ENCODE measurements at regions not wholly inside any gene's neighbourhood (a gene's known extent, or its start where the extent isn't known, plus 50 kb on each side); places are given as distances from the start of the nearest gene placed in this dataset.
A peak's percentile ranks its signal among the peaks of the same experiment; 100 is the strongest.

GRCh38 chr17:36726199-36726598, 124.8 kb downstream of the MRM1 start:
- H4K8ac ChIP-seq (ENCODE audit: extremely low read depth, insufficient read depth, low read length), result no peak overlapping the region
- H3K23ac ChIP-seq (ENCODE audit: insufficient read length), result no peak overlapping the region
- H3K27ac ChIP-seq (ENCODE audit: low read depth, low read length), result no peak overlapping the region
- 0 out of 2 replicates have a peak overlapping the region, but pooled peaks have one; percentile 17 for H2BK12ac ChIP-seq (ENCODE audit: low read depth, low read length)
- no peak overlapping the region for H3K56ac ChIP-seq (replicated peaks; ENCODE audit: insufficient read length, low read depth, low read length)
- no peaks in the 10 kb centered on the region for H3K79me1 ChIP-seq (ENCODE audit: low read depth, low read length)
- H2BK15ac ChIP-seq (ENCODE audit: low read length), result peak overlapping the region; percentile 61; the same call in 1 of the 2 replicates
- no peak overlapping the region for H2BK20ac ChIP-seq (ENCODE audit: low read length)
- peak overlapping the region; percentile 84; the same call in 1 of the 2 replicates for H2AK5ac ChIP-seq (ENCODE audit: low read depth, low read length)
- H3K14ac ChIP-seq (ENCODE audit: insufficient read length), result no peak overlapping the region
- H4K91ac ChIP-seq (replicated peaks; ENCODE audit: insufficient read length, low read length), result no peak overlapping the region
- CTCF ChIA-PET (ENCODE audit: partially characterized antibody), result interaction anchor here (0.9 to 2.2 kb wide), 8 partner anchors 9 to 208 kb away, joined by 3 to 8 read pairs (median 3); no protein-coding TSS in a partner anchor
- H4K20me1 ChIP-seq (replicated peaks in 1 of 2; ENCODE audit: control insufficient read depth in 1 of 2, insufficient read depth in 2 of 2, low read length in 2 of 2), result no peaks in the 10 kb centered on the region
- WGBS, 2 experiments (ENCODE audit: extremely low coverage in 1 of 2, insufficient coverage in 1 of 2, insufficient read length in 1 of 2, insufficient replicate concordance in 2 of 2, low coverage in 1 of 2, low lambda C conversion rate in 2 of 2, missing lambda C conversion rate in 1 of 2), result 94% methylated on average over 4 of the region's 4 CpGs; no CpG with 5 or more reads in 1 of the 2 experiments
- peaks cover 16 to 30% (median 21%) of the 10 kb centered on the region in 4 experiments for H3K4me1 ChIP-seq (replicated peaks in 1 of 4; ENCODE audit: control insufficient read depth in 3 of 4, insufficient read depth in 4 of 4, low read length in 3 of 4)
- no peak overlapping the region for H2AFZ ChIP-seq (ENCODE audit: low read length)
- H3K79me2 ChIP-seq (ENCODE audit: control insufficient read depth in 1 of 2, insufficient read depth in 2 of 2, low read length in 2 of 2), result no peaks in the 10 kb centered on the region
- DNase-seq (ENCODE audit: low read depth in 1 of 2, low spot score in 2 of 2) (no peak), FAIRE-seq (no peak)
- no peak overlapping the region for H3K9ac ChIP-seq (replicated peaks in 1 of 4; ENCODE audit: extremely low read depth in 1 of 4, low read depth in 3 of 4, low read length in 3 of 4)
- no peak overlapping the region for H4K5ac ChIP-seq (ENCODE audit: insufficient read length, low read depth, low read length)
- no peaks in the 10 kb centered on the region for H3K36me3 ChIP-seq (ENCODE audit: control insufficient read depth in 2 of 4, insufficient read depth in 4 of 4, low read length in 3 of 4)
- no peak overlapping the region for H3K4me2 ChIP-seq (ENCODE audit: insufficient read depth in 1 of 2, low read depth in 2 of 2, low read length in 2 of 2)
- no peak overlapping the region for H3K18ac ChIP-seq (ENCODE audit: extremely low read depth, low read length)
- POLR2A ChIA-PET (ENCODE audit: partially characterized antibody), result interaction anchor here (0.5 to 0.8 kb wide), 3 partner anchors 17 to 768 kb away, joined by 3 to 4 read pairs (median 3); no protein-coding TSS in a partner anchor
- no peak overlapping the region for H2BK120ac ChIP-seq (replicated peaks; ENCODE audit: low read depth, low read length)
- no peak overlapping the region for H3K4me3 ChIP-seq (ENCODE audit: extremely low read depth in 1 of 4, insufficient read depth in 2 of 4, low read depth in 3 of 4, low read length in 4 of 4)
- no peak overlapping the region for H3K4ac ChIP-seq (replicated peaks; ENCODE audit: insufficient read length, low read depth, low read length)
- no peaks in the 10 kb centered on the region for H3K9me3 ChIP-seq (ENCODE audit: insufficient read depth in 2 of 2, low read depth in 1 of 2, low read length in 1 of 2)
- peaks cover 3% of the 10 kb centered on the region; the same call in 1 of the 2 replicates for H3K23me2 ChIP-seq (ENCODE audit: low read depth, low read length)
- no peak overlapping the region for H2BK5ac ChIP-seq (ENCODE audit: low read depth, low read length)
- H3K27me3 ChIP-seq (replicated peaks in 1 of 4; ENCODE audit: control insufficient read depth in 3 of 4, extremely low read depth in 1 of 4, insufficient read depth in 3 of 4, low read length in 3 of 4), result peaks cover 0 to 5% (median 3%) of the 10 kb centered on the region in 4 experiments; a peak in 4 of 7 replicates
- TF ChIP-seq SP2 (IDR thresholded peaks at IDR 0.05; ENCODE audit: low read length) (no peak), HDAC2 (IDR thresholded peaks at IDR 0.05; ENCODE audit: borderline replicate concordance in 1 of 2, low read depth in 2 of 2, low read length in 2 of 2) (no peak), EZH2 (IDR thresholded peaks at IDR 0.05; ENCODE audit: low read depth, low read length, severe bottlenecking) (no peak), ATF2 (IDR thresholded peaks at IDR 0.05; ENCODE audit: low read length) (no peak), JUND (IDR thresholded peaks at IDR 0.05; ENCODE audit: low read length) (no peak), TBP (IDR thresholded peaks at IDR 0.05; ENCODE audit: low read depth, low read length) (no peak), SRF (IDR thresholded peaks at IDR 0.05; ENCODE audit: low read depth, low read length) (no peak), ASH2L (IDR thresholded peaks at IDR 0.05; ENCODE audit: low read length) (no peak), POLR2AphosphoS5 (IDR thresholded peaks at IDR 0.05; ENCODE audit: low read depth, low read length) (no peak), USF2 (IDR thresholded peaks at IDR 0.05; ENCODE audit: low read length) (no peak), CBX8 (IDR thresholded peaks at IDR 0.05; ENCODE audit: borderline replicate concordance, low read depth, low read length) (no peak), TAF1 (IDR thresholded peaks at IDR 0.05; ENCODE audit: low read depth, low read length) (no peak)
